GM19395 (cell line): ENCODE measurements at regions not wholly inside any gene's neighbourhood (a gene's known extent, or its start where the extent isn't known, plus 50 kb on each side); places are given as distances from the start of the nearest gene placed in this dataset.

ENCODE experiments used
- ATAC-seq: cut with Tn5 transposase; IDR thresholded peaks from one replicate; pipeline ENCODE4 v1.9.1; 2021; ENCODE audit warnings: mild to moderate bottlenecking, moderate library complexity; ENCODE audit not compliant: unreplicated experiment

GRCh38 chr3:124429129-124429815 is 301.0 kb upstream of the UMPS start:
- no peak for ATAC-seq

DNA sequence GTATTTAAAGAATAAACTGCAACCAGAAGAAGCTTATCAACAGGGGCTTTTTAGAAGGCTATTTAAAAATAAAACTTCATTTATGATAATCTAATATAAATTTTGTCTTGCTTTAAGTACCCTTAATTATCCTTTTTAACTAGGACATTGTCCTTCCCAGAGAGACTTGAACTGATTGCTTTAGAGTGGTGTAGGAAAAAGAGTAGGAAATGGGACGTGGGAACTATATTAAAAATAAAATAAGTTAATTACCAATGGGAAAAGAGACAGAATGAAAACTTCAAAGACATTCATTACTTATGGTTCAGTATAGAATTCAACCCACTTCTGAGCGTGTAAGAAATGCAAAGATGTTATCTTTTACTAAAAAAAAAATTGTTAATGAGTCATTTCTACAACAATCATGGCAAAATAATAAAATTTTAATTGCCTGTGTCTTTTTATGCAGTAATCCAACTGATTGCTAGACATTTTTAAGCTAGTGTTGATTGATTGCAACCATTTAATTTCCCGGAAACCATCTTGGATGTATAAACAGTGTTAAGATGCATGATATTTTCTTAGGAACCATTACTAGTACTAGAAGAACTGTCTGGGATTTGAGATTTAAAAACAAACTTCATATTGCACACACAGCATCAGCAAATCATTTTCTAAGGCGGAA is 298.8 kb upstream of the UMPS start:
- no peak for ATAC-seq

DNA sequence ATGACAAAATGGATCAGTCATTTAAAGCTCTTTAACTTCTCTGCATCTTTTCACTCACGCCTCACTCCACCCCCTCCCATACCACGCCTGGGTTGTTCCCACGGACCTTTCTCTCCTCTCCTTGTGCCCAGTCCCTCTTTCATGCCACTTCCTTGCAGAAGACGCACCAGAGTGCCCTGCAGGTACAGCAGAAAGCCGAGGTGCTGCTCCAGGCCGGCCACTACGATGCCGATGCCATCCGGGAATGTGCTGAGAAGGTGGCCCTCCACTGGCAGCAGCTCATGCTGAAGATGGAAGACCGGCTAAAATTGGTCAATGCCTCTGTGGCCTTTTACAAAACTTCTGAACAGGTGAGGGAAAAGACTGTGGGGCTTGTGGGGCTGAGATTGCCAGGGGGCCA is 296.1 kb upstream of the UMPS start:
- ATAC-seq: no peak

- no peak for ATAC-seq
These were observed 294.8 kb upstream of the UMPS start for GRCh38 chr3:124435467-124435866.

GRCh38 chr3:124438813-124439212 is 291.4 kb upstream of the UMPS start:
- no peak for ATAC-seq

DNA sequence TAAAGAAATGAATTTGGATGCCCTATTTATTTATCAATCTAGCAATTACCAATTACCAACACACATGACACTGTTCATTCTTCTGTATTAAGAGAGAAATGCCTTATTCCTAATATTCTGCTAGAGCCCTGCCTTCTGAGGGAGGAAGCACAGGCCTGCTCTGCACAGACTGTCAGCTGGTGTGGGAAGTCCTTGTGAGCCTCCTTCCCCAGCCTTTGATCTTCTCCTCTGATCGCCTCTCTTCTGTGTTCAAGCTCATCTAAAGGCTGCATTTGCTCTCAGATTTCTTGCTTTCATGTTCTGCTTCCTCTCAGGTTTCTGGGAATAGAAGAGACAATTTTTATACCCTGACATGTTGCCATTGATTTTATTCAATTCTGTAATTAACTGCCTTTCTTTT is 290.6 kb upstream of the UMPS start:
- ATAC-seq: no peak

DNA sequence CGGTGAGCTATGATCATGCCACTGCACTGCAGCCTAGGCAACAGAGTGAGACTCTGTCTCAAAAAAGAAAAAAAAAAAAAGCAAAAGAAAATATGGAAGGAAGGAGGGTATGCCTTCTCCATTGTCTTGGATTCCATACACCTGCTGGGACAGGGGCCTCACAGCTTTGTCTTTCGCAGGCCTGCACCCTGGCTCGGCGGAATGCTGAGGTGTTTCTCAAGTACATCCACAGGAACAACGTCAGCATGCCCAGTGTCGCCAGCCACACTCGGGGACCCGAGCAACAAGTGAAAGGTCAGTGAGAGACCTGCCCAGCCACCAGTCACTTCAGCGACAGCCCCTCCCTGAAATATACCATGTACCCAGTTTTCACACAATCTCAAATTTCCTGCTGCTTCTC is 288.5 kb upstream of the UMPS start:
- ATAC-seq: no peak

- no peak for ATAC-seq
These were observed 287.8 kb upstream of the UMPS start for GRCh38 chr3:124442463-124442862.

GRCh38 chr3:124443446-124443845 is 286.8 kb upstream of the UMPS start:
- ATAC-seq: no peak

- no peak for ATAC-seq
These were observed 286.2 kb upstream of the UMPS start for GRCh38 chr3:124444075-124444474.

- ATAC-seq: no peak
These were observed 285.4 kb upstream of the UMPS start for GRCh38 chr3:124444896-124445295.

- ATAC-seq: no peak
These were observed 282.4 kb upstream of the UMPS start for GRCh38 chr3:124447845-124448244.

- no peak for ATAC-seq
These were observed 281.3 kb upstream of the UMPS start for GRCh38 chr3:124448954-124449353.

- ATAC-seq: no peak
These were observed 279.9 kb upstream of the UMPS start for GRCh38 chr3:124450366-124450765.

DNA sequence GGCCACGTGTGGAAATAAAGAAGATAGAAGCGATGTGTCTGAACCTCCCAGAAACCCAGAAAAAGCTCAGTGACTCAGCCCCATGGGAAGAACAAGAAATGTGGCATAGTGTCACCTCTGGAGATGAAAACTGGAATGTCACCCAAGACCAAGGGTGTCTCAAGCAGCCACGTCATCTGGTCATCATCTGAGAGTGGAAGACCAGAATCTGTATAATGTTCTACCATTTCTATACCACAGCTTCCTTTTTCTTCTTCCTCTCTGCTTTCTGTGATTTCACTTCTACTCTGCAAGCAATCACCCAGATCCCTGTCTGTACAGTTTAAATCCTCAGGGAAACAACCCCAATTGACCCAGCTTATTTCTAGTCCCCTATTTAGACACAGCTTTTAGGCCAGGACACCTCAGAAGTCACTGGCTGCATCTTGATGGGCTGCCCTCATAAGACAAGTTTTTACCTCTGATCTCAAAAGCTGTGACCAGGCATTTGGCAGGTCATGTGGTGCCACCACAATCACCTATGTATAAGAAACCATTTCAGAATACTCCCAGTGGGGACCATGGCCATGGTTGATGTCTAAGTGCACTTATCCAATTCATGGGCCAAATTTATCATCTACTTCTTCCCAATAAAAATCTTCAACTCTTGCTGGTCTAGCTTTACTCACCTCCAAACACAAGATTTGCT is 278.5 kb upstream of the UMPS start:
- peak; percentile 72 for ATAC-seq

GRCh38 chr3:124453189-124453588 is 277.1 kb upstream of the UMPS start:
- ATAC-seq: no peak

DNA sequence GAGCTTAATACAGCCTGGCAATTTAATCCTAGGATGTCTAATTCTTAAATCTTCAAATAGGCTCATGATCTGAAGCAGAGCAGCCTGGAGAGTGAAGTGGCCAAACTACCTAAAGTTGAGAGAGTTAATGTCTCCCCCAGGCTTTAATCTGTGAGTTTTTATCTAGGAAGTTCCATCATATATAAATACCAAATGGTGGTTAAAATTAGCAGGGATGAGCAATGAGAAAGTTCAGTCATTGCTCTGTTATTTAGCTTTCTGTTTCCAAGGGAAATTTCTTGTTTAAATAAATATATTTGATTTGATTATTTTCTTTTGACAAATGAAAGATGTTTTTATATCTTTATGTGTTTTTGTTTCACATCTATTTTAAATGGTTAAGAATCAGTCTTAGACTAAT is 274.4 kb upstream of the UMPS start:
- ATAC-seq: no peak

- no peak for ATAC-seq
These were observed 273.7 kb upstream of the UMPS start for GRCh38 chr3:124456506-124456905.

- ATAC-seq: no peak
These were observed 270.6 kb upstream of the UMPS start for GRCh38 chr3:124459678-124460077.

DNA sequence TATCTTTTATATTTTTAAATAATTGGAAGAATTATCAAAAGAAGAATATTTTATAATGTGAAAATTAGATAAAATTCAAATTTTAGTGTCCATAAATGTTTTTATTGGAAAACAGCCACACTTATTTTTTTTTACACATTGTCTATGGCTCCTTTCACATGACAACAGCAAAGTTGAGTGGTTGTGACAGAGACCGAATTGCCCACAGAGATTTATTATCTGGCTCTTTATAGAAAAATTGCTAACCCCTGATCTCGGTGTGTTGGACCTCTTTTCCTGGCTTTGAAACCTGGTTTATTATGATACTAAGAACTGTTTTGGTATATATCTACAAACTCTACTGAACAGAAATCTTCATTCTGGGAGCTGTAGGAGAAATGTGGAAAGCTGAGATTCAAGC is 269.1 kb upstream of the UMPS start:
- ATAC-seq: no peak

GRCh38 chr3:124461838-124462632 is 268.2 kb upstream of the UMPS start:
- ATAC-seq: no peak
